Endothelial cell of umbilical vein (primary cell): ENCODE measurements at regions not wholly inside any gene's neighbourhood (a gene's known extent, or its start where the extent isn't known, plus 50 kb on each side); places are given as distances from the start of the nearest gene placed in this dataset.
A peak's percentile ranks its signal among the peaks of the same experiment; 100 is the strongest.

Experiments used
- BruUV-seq: library from RNA; stranded (reverse); fragments of 400-500 nt; replicated peaks from 2 replicates; lab custom pipeline; 2021; lab: Mats Ljungman, UMichigan
- CTCF ChIA-PET: fragments of 300-600, 350-600 bp; sonication (Branson Sonifier 250); formaldehyde crosslinking; loops from one replicate; lab custom pipeline; 2021; ENCODE audit warnings: antibody characterized with exemption, inconsistent platforms; lab: Charles Lee
- POLR2A ChIA-PET: fragments of 300-600, 350-600 bp; sonication (Branson Sonifier 250); formaldehyde crosslinking; loops from one replicate; lab custom pipeline; 2021; ENCODE audit warnings: antibody characterized with exemption, inconsistent platforms; lab: Charles Lee
- DNase-seq: peaks from one replicate; pipeline ENCODE4 v3.0.0-alpha.2; 2011; ENCODE audit warnings: low read depth, low spot score
- FAIRE-seq: peaks from 2 replicates; lab custom pipeline; 2011; peaks lifted over from hg19 to GRCh38; lab: Jason Lieb, UNC
- H2AFZ ChIP-seq: 2 replicates; pipeline ENCODE4 v1.6.0; 2012; ENCODE audit warnings: low read depth, low read length, control low read depth, inconsistent platforms
- H3K27ac ChIP-seq: 2 replicates; pipeline ENCODE4 v1.5.1; 2011; ENCODE audit warnings: low read depth, mild to moderate bottlenecking, control low read depth, low read length, moderate library complexity; ENCODE audit not compliant: insufficient read depth
- H3K27me3 ChIP-seq, 2 experiments: 2 replicates each; pipeline versions ENCODE4 v1.6.0 to v1.6.1; 2011; ENCODE audit warnings: low read length in 2 of 2, mixed read lengths in 1 of 2; ENCODE audit not compliant: control insufficient read depth in 2 of 2, insufficient read depth in 2 of 2
- H3K36me3 ChIP-seq, 2 experiments: 2 replicates in 1 of 2; 3 replicates in 1 of 2; pipeline ENCODE4 v1.5.1; 2011; ENCODE audit warnings: low read length in 2 of 2, mild to moderate bottlenecking in 1 of 2, moderate library complexity in 1 of 2; ENCODE audit not compliant: control insufficient read depth in 2 of 2, insufficient read depth in 2 of 2; ENCODE audit errors: extremely low read depth in 1 of 2
- H3K4me1 ChIP-seq: 3 replicates; pipeline ENCODE4 v1.5.1; 2011; ENCODE audit warnings: mild to moderate bottlenecking, low read length; ENCODE audit not compliant: control insufficient read depth, insufficient read depth; ENCODE audit errors: extremely low read depth
- H3K4me2 ChIP-seq: 2 replicates; pipeline ENCODE4 v1.6.1; 2011; ENCODE audit warnings: low read length, control low read depth, mixed read lengths; ENCODE audit not compliant: insufficient read depth
- H3K4me3 ChIP-seq, 3 experiments: fragments of 200-600 bp in 1 of 3; sonication (generic), shearing (Covaris generic) in 1 of 3; replicated peaks in 1 of 3; 2 replicates each; pipeline ENCODE4 v1.5.1; 2011 to 2016; ENCODE audit warnings: control low read depth in 3 of 3, low read length in 3 of 3, mild to moderate bottlenecking in 2 of 3, inconsistent platforms in 1 of 3, low read depth in 1 of 3, moderate library complexity in 1 of 3; ENCODE audit not compliant: insufficient read depth in 1 of 3
- H3K79me2 ChIP-seq: 2 replicates; pipeline ENCODE4 v1.6.0; 2012; ENCODE audit warnings: low read length, inconsistent platforms; ENCODE audit not compliant: control insufficient read depth, insufficient read depth
- H3K9ac ChIP-seq: replicated peaks from 2 replicates; pipeline ENCODE3; 2011; ENCODE audit warnings: low read length, control low read depth; ENCODE audit not compliant: insufficient read depth; ENCODE audit errors: extremely low read depth
- H3K9me1 ChIP-seq: replicated peaks from 3 replicates; pipeline ENCODE4 v1.6.0; 2011; ENCODE audit warnings: mild to moderate bottlenecking, low read length; ENCODE audit not compliant: control insufficient read depth, insufficient read depth; ENCODE audit errors: extremely low read depth
- H3K9me3 ChIP-seq: replicated peaks from 2 replicates; pipeline ENCODE4 v1.5.1; 2012; ENCODE audit warnings: low read length, inconsistent platforms; ENCODE audit not compliant: control insufficient read depth, insufficient read depth
- H4K20me1 ChIP-seq: replicated peaks from 2 replicates; pipeline ENCODE3; 2011; ENCODE audit warnings: mild to moderate bottlenecking, low read length; ENCODE audit not compliant: control insufficient read depth, insufficient read depth; ENCODE audit errors: extremely low read depth
- CTCF ChIP-seq, 2 donors: IDR thresholded peaks; 1 replicate in 1 of 2; 2 replicates in 1 of 2; pipeline ENCODE4 v1.5.1; 2011; ENCODE audit warnings: low read length in 2 of 2, mild to moderate bottlenecking in 2 of 2, moderate library complexity in 2 of 2, control low read depth in 1 of 2, inconsistent platforms in 1 of 2, low read depth in 1 of 2; ENCODE audit not compliant: insufficient read depth in 1 of 2; ENCODE audit errors: extremely low read depth in 1 of 2
- EZH2 ChIP-seq: IDR thresholded peaks from 2 replicates; pipeline ENCODE4 v1.6.1; 2012; ENCODE audit warnings: borderline replicate concordance, low read depth, mild to moderate bottlenecking, moderate library complexity, low read length, inconsistent platforms; ENCODE audit not compliant: severe bottlenecking
- FOS ChIP-seq: IDR thresholded peaks from 2 replicates; pipeline ENCODE4 v1.6.1; 2011; ENCODE audit warnings: mild to moderate bottlenecking, low read length, moderate library complexity, borderline replicate concordance; ENCODE audit not compliant: insufficient read depth
- GATA2 ChIP-seq: IDR thresholded peaks from 2 replicates; pipeline ENCODE4 v1.7.0; 2011; ENCODE audit warnings: low read depth, mild to moderate bottlenecking, moderate library complexity, mixed read lengths, low read length; ENCODE audit not compliant: insufficient read length, insufficient read depth
- JUN ChIP-seq: IDR thresholded peaks from 2 replicates; pipeline ENCODE4 v1.6.1; 2011; ENCODE audit warnings: borderline replicate concordance, low read depth; ENCODE audit not compliant: insufficient read length, insufficient read depth
- MAX ChIP-seq: IDR thresholded peaks from 2 replicates; pipeline ENCODE4 v1.6.1; 2011; ENCODE audit not compliant: insufficient read depth, insufficient read length
- MYC ChIP-seq: IDR thresholded peaks from one replicate; pipeline ENCODE4 v1.6.1; 2011; ENCODE audit warnings: mild to moderate bottlenecking, low read depth, low read length
- POLR2A ChIP-seq: IDR thresholded peaks from 2 replicates; pipeline ENCODE4 v1.6.1; 2012; ENCODE audit warnings: low read depth, mild to moderate bottlenecking, control low read depth, low read length
- POLR2AphosphoS5 ChIP-seq: IDR thresholded peaks from 2 replicates; pipeline ENCODE4 v1.6.1; 2012; ENCODE audit warnings: low read depth, mild to moderate bottlenecking, control low read depth, low read length, moderate library complexity; ENCODE audit not compliant: insufficient read depth
- dilution Hi-C: fragments of 300-500 bp; cut with MboI; formaldehyde crosslinking; loops from one replicate; pipeline ENCODE4 v1.15.0; 2019; ENCODE audit warnings: low sequenced_read_pairs; ENCODE audit not compliant: extremely low pct_ligation_motif_present
- intact Hi-C: fragments of 100-400 bp; cut with micrococcal nuclease; formaldehyde crosslinking; loops from one replicate; pipeline ENCODE4 v1.10.0; 2022

GRCh38 chr14:29463727-29464395, 463.8 kb downstream of the PRKD1 start:
- BruUV-seq: no TSS peak
- H3K4me2 ChIP-seq: no peak overlapping the region
- no peak overlapping the region for H3K4me3 ChIP-seq
- no peaks in the 10 kb centered on the region for H3K36me3 ChIP-seq
- H4K20me1 ChIP-seq: no peaks in the 10 kb centered on the region
- POLR2A ChIA-PET: no interaction called here
- no peak for TF ChIP-seq JUN
- TF ChIP-seq GATA2: no peak
- TF ChIP-seq POLR2A: no peak
- no peak for TF ChIP-seq FOS
- TF ChIP-seq MYC: no peak
- TF ChIP-seq MAX: no peak
- TF ChIP-seq CTCF (IDR thresholded peaks at IDR 0.05; ENCODE audit: extremely low read depth in 1 of 2, insufficient read depth in 1 of 2, low read depth in 1 of 2, low read length in 2 of 2): no peak
- no peak for TF ChIP-seq POLR2AphosphoS5
- no peak for TF ChIP-seq EZH2
- dilution Hi-C loops (no loop called here), intact Hi-C loops (loop anchor here (1.0 to 5.0 kb wide), 2 partner anchors 448 to 692 kb away; no protein-coding TSS in a partner anchor)
- CTCF ChIA-PET: interaction anchor here (0.9 to 2.1 kb wide), 7 partner anchors 10 to 706 kb away, joined by 3 to 8 read pairs (median 3); no protein-coding TSS in a partner anchor
- H3K27me3 ChIP-seq: peaks cover 0 to 2% of the 10 kb centered on the region in 2 experiments
- no peaks in the 10 kb centered on the region for H3K79me2 ChIP-seq
- no peak overlapping the region for H2AFZ ChIP-seq
- H3K9ac ChIP-seq: no peak overlapping the region
- H3K9me3 ChIP-seq: no peaks in the 10 kb centered on the region
- no peak overlapping the region for H3K27ac ChIP-seq
- DNase-seq: no peak
- H3K4me1 ChIP-seq: no peaks in the 10 kb centered on the region
- FAIRE-seq: peak; percentile 61
- H3K9me1 ChIP-seq: no peaks in the 10 kb centered on the region
